ENCODE measurements at regions not wholly inside any gene's neighbourhood (a gene's known extent, or its start where the extent isn't known, plus 50 kb on each side); places are given as distances from the start of the nearest gene placed in this dataset.

GRCh38 chr6:50112981-50113857 is 63.5 kb upstream of the DEFB112 start:
- WGBS, 2 experiments (ENCODE audit: extremely low coverage in 2 of 2, insufficient read length in 1 of 2), result no CpG with 5 or more reads among the region's 8 CpGs
- dilution Hi-C loops (cut with HindIII; ENCODE audit: low sequenced_read_pairs, unreplicated experiment), result no loop called here
- in situ Hi-C loops (cut with MboI; ENCODE audit: low sequenced_read_pairs), result no loop called here
- BruUV-seq (replicated peaks), result no TSS peak
- H3K4ac ChIP-seq (ENCODE audit: low read depth, low read length), result no peak overlapping the region
- no peak overlapping the region for H3K14ac ChIP-seq (replicated peaks; ENCODE audit: low read depth, low read length)
- no peak overlapping the region for H2AFZ ChIP-seq (replicated peaks; ENCODE audit: low read length, poor library complexity)
- H3K4me2 ChIP-seq (ENCODE audit: low read depth, low read length), result no peak overlapping the region
- no peaks in the 10 kb centered on the region for H3K4me1 ChIP-seq (ENCODE audit: control insufficient read depth, insufficient read depth, low read length)
- no peak overlapping the region for H3K23ac ChIP-seq (ENCODE audit: low read depth, low read length)
- no peak overlapping the region for H3K18ac ChIP-seq (ENCODE audit: low read depth, low read length)
- H3K27ac ChIP-seq (ENCODE audit: insufficient read depth, low read length), result no peak overlapping the region
- no peak overlapping the region for H3K4me3 ChIP-seq (ENCODE audit: insufficient read depth, low read depth, low read length)
- H3K79me1 ChIP-seq (ENCODE audit: low read depth in 1 of 2, low read length in 2 of 2), result no peaks in the 10 kb centered on the region
- DNase-seq (no peak), ATAC-seq (ENCODE audit: low read depth) (no peak)
- no peaks in the 10 kb centered on the region for H3K9me3 ChIP-seq (ENCODE audit: control insufficient read depth, insufficient read depth, low read length)
- H4K20me1 ChIP-seq (ENCODE audit: insufficient read depth, low read length), result no peaks in the 10 kb centered on the region
- CTCF ChIA-PET, result interaction anchor here (1.1 kb wide), 1 partner anchor 15 kb away, joined by 7 read pairs; no protein-coding TSS in a partner anchor
- no peaks in the 10 kb centered on the region for H3K9me1 ChIP-seq (ENCODE audit: insufficient read depth, low read length)
- POLR2A ChIA-PET (ENCODE audit: unreplicated experiment), result no interaction called here
- no peak overlapping the region for H2BK120ac ChIP-seq (ENCODE audit: low read depth, low read length)
- H3K56ac ChIP-seq (ENCODE audit: extremely low read depth, insufficient read depth, low read length), result no peak overlapping the region
- no peak overlapping the region for H4K5ac ChIP-seq (ENCODE audit: low read depth, low read length)
- H2BK20ac ChIP-seq (ENCODE audit: low read depth, low read length), result no peak overlapping the region
- H3K36me3 ChIP-seq (ENCODE audit: control insufficient read depth, insufficient read depth, low read length), result no peaks in the 10 kb centered on the region
- H3K9ac ChIP-seq (ENCODE audit: low read depth, low read length), result no peak overlapping the region
- intact Hi-C loops (cut with micrococcal nuclease), result no loop called here
- H2AK5ac ChIP-seq (ENCODE audit: low read depth, low read length), result no peak overlapping the region
- H4K8ac ChIP-seq (ENCODE audit: low read depth in 2 of 2, low read length in 2 of 2), result no peak overlapping the region
- H3K27me3 ChIP-seq (ENCODE audit: control insufficient read depth, insufficient read depth, low read length), result no peaks in the 10 kb centered on the region
- H2AK9ac ChIP-seq (replicated peaks; ENCODE audit: low read depth, low read length, poor library complexity), result no peak overlapping the region
- H4K91ac ChIP-seq (ENCODE audit: insufficient read depth, low read depth, low read length), result no peak overlapping the region
- no peak overlapping the region for H2BK15ac ChIP-seq (ENCODE audit: low read depth, low read length)
- no peak overlapping the region for H2BK5ac ChIP-seq (ENCODE audit: low read depth, low read length, poor library complexity, severe bottlenecking)
- TF ChIP-seq MAZ (IDR thresholded peaks at IDR 0.05; ENCODE audit: borderline replicate concordance, low read depth, low read length), result no peak
- TF ChIP-seq RAD21 (IDR thresholded peaks at IDR 0.05; ENCODE audit: low read length), result no peak
- no peak for TF ChIP-seq RCOR1 (IDR thresholded peaks at IDR 0.05; ENCODE audit: insufficient replicate concordance, low read length)
- no peak for TF ChIP-seq NFE2L2 (IDR thresholded peaks at IDR 0.05; ENCODE audit: low read depth, low read length)
- TF ChIP-seq MAFK (IDR thresholded peaks at IDR 0.05; ENCODE audit: low read depth, low read length), result no peak
- TF ChIP-seq RFX5 (IDR thresholded peaks at IDR 0.05; ENCODE audit: low read depth, low read length), result no peak
- TF ChIP-seq MXI1 (IDR thresholded peaks at IDR 0.05; ENCODE audit: borderline replicate concordance, low read depth, low read length), result no peak
- TF ChIP-seq BHLHE40 (IDR thresholded peaks at IDR 0.05; ENCODE audit: low read depth, low read length), result no peak
- TF ChIP-seq CTCF (conservative IDR thresholded peaks at IDR 0.05; ENCODE audit: low read depth, low read length), result no peak
- TF ChIP-seq CEBPB (IDR thresholded peaks at IDR 0.05; ENCODE audit: low read depth, low read length), result no peak
- no peak for TF ChIP-seq SMC3 (IDR thresholded peaks at IDR 0.05; ENCODE audit: low read depth, low read length)
- TF ChIP-seq FOS (IDR thresholded peaks at IDR 0.05; ENCODE audit: low read depth, low read length), result no peak
- TF ChIP-seq CHD1 (IDR thresholded peaks at IDR 0.05; ENCODE audit: low read depth, low read length), result no peak
- TF ChIP-seq ELK1 (IDR thresholded peaks at IDR 0.05; ENCODE audit: borderline replicate concordance, low read depth, low read length), result no peak
- TF ChIP-seq USF2 (IDR thresholded peaks at IDR 0.05; ENCODE audit: low read depth, low read length), result no peak
